Mesenchymal stem cell (in vitro differentiated cells and primary cell): ENCODE measurements at regions not wholly inside any gene's neighbourhood (a gene's known extent, or its start where the extent isn't known, plus 50 kb on each side); places are given as distances from the start of the nearest gene placed in this dataset.
"Not testable (repeated sequence)": the region's sequence is repeated elsewhere in the genome, so short reads cannot be mapped to it uniquely, and the experiment has no call there.

Experiments used
- DNase-seq: peaks from one replicate; pipeline ENCODE4 v3.0.0-alpha.2; 2013
- H2AFZ ChIP-seq: one replicate; pipeline ENCODE4 v1.6.1; 2013; ENCODE audit warnings: low read depth, mild to moderate bottlenecking, control low read depth, inconsistent platforms, low read length, moderate library complexity
- H2AK5ac ChIP-seq: 2 replicates; pipeline ENCODE4 v1.6.1; 2013; ENCODE audit warnings: low read length, moderate library complexity, mild to moderate bottlenecking, inconsistent platforms; ENCODE audit not compliant: severe bottlenecking
- H2BK120ac ChIP-seq: one replicate; pipeline ENCODE4 v1.6.1; 2013; ENCODE audit warnings: low read depth, mild to moderate bottlenecking, inconsistent platforms, low read length, moderate library complexity
- H2BK12ac ChIP-seq, 2 experiments: one replicate each; pipeline ENCODE4 v1.6.1; 2013; ENCODE audit warnings: inconsistent platforms in 2 of 2, low read length in 2 of 2, mild to moderate bottlenecking in 2 of 2, moderate library complexity in 2 of 2, control low read depth in 1 of 2
- H2BK15ac ChIP-seq: one replicate; pipeline ENCODE4 v1.6.1; 2013; ENCODE audit warnings: mild to moderate bottlenecking, low read depth, inconsistent platforms; ENCODE audit not compliant: poor library complexity, severe bottlenecking
- H2BK5ac ChIP-seq: 2 replicates; pipeline ENCODE4 v1.6.1; 2013; ENCODE audit warnings: low read depth, mild to moderate bottlenecking, low read length, control low read depth, inconsistent platforms; ENCODE audit not compliant: poor library complexity, severe bottlenecking
- H3K14ac ChIP-seq, 2 experiments: one replicate each; pipeline ENCODE4 v1.6.1; 2013; ENCODE audit warnings: inconsistent platforms in 2 of 2, low read length in 2 of 2, control low read depth in 1 of 2, mild to moderate bottlenecking in 1 of 2, moderate library complexity in 1 of 2
- H3K18ac ChIP-seq, 2 experiments: one replicate each; pipeline ENCODE4 v1.6.1; 2013; ENCODE audit warnings: inconsistent platforms in 2 of 2, low read length in 2 of 2, control low read depth in 1 of 2, low read depth in 1 of 2, mild to moderate bottlenecking in 1 of 2
- H3K23ac ChIP-seq, 2 experiments: one replicate each; pipeline ENCODE4 v1.6.1; 2013; ENCODE audit warnings: inconsistent platforms in 2 of 2, low read length in 2 of 2, mild to moderate bottlenecking in 2 of 2, moderate library complexity in 2 of 2, control low read depth in 1 of 2
- H3K27ac ChIP-seq: 2 replicates; pipeline ENCODE4 v1.5.1; 2013; ENCODE audit warnings: mild to moderate bottlenecking, moderate library complexity, low read length, control low read depth, inconsistent platforms; ENCODE audit not compliant: poor library complexity, severe bottlenecking
- H3K27me3 ChIP-seq, 2 experiments: 2 replicates each; pipeline versions ENCODE4 v1.6.1 to v1.7.0; 2013; ENCODE audit warnings: low read length in 2 of 2, mild to moderate bottlenecking in 2 of 2, moderate library complexity in 2 of 2, control low read depth in 1 of 2, inconsistent platforms in 1 of 2; ENCODE audit not compliant: control insufficient read depth in 1 of 2, insufficient read depth in 1 of 2
- H3K36me3 ChIP-seq, 2 experiments: 2 replicates each; pipeline versions ENCODE4 v1.6.1 to v1.7.0; 2013; ENCODE audit warnings: low read length in 2 of 2, control low read depth in 1 of 2, inconsistent platforms in 1 of 2, low read depth in 1 of 2, mild to moderate bottlenecking in 1 of 2; ENCODE audit not compliant: insufficient read depth in 2 of 2, control insufficient read depth in 1 of 2
- H3K4ac ChIP-seq, 2 experiments: one replicate each; pipeline ENCODE4 v1.6.1; 2013; ENCODE audit warnings: inconsistent platforms in 2 of 2, low read length in 2 of 2, mild to moderate bottlenecking in 2 of 2, moderate library complexity in 2 of 2, control low read depth in 1 of 2, low read depth in 1 of 2
- H3K4me1 ChIP-seq: 2 replicates; pipeline ENCODE4 v1.6.1; 2013; ENCODE audit warnings: low read depth, low read length, control low read depth; ENCODE audit not compliant: control insufficient read depth, insufficient read depth
- H3K4me2 ChIP-seq: 2 replicates; pipeline ENCODE4 v1.6.1; 2013; ENCODE audit warnings: low read length, mild to moderate bottlenecking, inconsistent platforms; ENCODE audit not compliant: poor library complexity, severe bottlenecking
- H3K4me3 ChIP-seq, 2 experiments: 2 replicates each; pipeline versions ENCODE4 v1.5.1 to v1.7.0; 2013; ENCODE audit warnings: low read length in 2 of 2, mild to moderate bottlenecking in 2 of 2, control low read depth in 1 of 2, low read depth in 1 of 2; ENCODE audit not compliant: insufficient read depth in 1 of 2
- H3K79me1 ChIP-seq: replicated peaks from 2 replicates; pipeline ENCODE4 v1.6.1; 2013; ENCODE audit warnings: mild to moderate bottlenecking, control low read depth, low read length, inconsistent platforms; ENCODE audit not compliant: poor library complexity, severe bottlenecking
- H3K9ac ChIP-seq: 2 replicates; pipeline ENCODE4 v1.7.0; 2013; ENCODE audit warnings: mild to moderate bottlenecking, low read length, moderate library complexity
- H3K9me3 ChIP-seq: 2 replicates; pipeline ENCODE4 v1.7.0; 2013; ENCODE audit warnings: mild to moderate bottlenecking, low read length; ENCODE audit not compliant: control insufficient read depth
- H4K8ac ChIP-seq: one replicate; pipeline ENCODE4 v1.6.1; 2013; ENCODE audit warnings: inconsistent platforms, mild to moderate bottlenecking, low read length, moderate library complexity
- H4K91ac ChIP-seq: one replicate; pipeline ENCODE4 v1.6.1; 2013; ENCODE audit warnings: mild to moderate bottlenecking, low read length, inconsistent platforms
- WGBS: methylation state at CpG from one replicate; pipeline ENCODE4 v1.1.7; 2013; ENCODE audit warnings: mixed read lengths; 5-methylcytosine and 5-hydroxymethylcytosine counted together

- H3K4ac ChIP-seq, H4K8ac ChIP-seq, H2BK120ac ChIP-seq, H3K36me3 ChIP-seq, H2AK5ac ChIP-seq, H2BK5ac ChIP-seq, H2BK15ac ChIP-seq, H3K79me1 ChIP-seq, H3K4me3 ChIP-seq, H2BK12ac ChIP-seq, H3K4me1 ChIP-seq, H3K23ac ChIP-seq, H3K27ac ChIP-seq, H3K9ac ChIP-seq, H4K91ac ChIP-seq, H3K18ac ChIP-seq, H3K4me2 ChIP-seq, H2AFZ ChIP-seq, H3K9me3 ChIP-seq, DNase-seq, H3K27me3 ChIP-seq, H3K14ac ChIP-seq: not testable (repeated sequence)
- WGBS, result 77% methylated on average over 7 of the region's 7 CpGs
Observed at GRCh38 chr5:50601576-50601975, 64.9 kb upstream of the PARP8 start.

- no peak overlapping the region for H4K91ac ChIP-seq
- H2AK5ac ChIP-seq, result no peak overlapping the region
- no peaks in the 10 kb centered on the region for H3K36me3 ChIP-seq
- no peak overlapping the region for H2AFZ ChIP-seq
- no peak overlapping the region for H2BK120ac ChIP-seq
- no peak overlapping the region for H3K27ac ChIP-seq
- H3K14ac ChIP-seq, result no peak overlapping the region
- DNase-seq, result no peak
- no peaks in the 10 kb centered on the region for H3K27me3 ChIP-seq
- no peak overlapping the region for H3K23ac ChIP-seq
- H3K4me2 ChIP-seq, result no peak overlapping the region
- no peak overlapping the region for H3K18ac ChIP-seq
- no peaks in the 10 kb centered on the region for H3K4me1 ChIP-seq
- no peak overlapping the region for H4K8ac ChIP-seq
- no peaks in the 10 kb centered on the region for H3K79me1 ChIP-seq
- WGBS, result 100% methylated on average over 1 of the region's 1 CpG
- H3K4ac ChIP-seq, result no peak overlapping the region
- no peak overlapping the region for H3K4me3 ChIP-seq
- H2BK5ac ChIP-seq, result no peak overlapping the region
- H3K9me3 ChIP-seq, result no peaks in the 10 kb centered on the region
- H2BK12ac ChIP-seq, result no peak overlapping the region
- H3K9ac ChIP-seq, result no peak overlapping the region
- H2BK15ac ChIP-seq, result no peak overlapping the region
Observed at GRCh38 chr5:50606179-50606578, 60.3 kb upstream of the PARP8 start.

- not testable (repeated sequence) for H3K79me1 ChIP-seq, H3K9ac ChIP-seq, H2BK15ac ChIP-seq, H3K4ac ChIP-seq, H3K9me3 ChIP-seq, H3K23ac ChIP-seq, H2AK5ac ChIP-seq, H2BK5ac ChIP-seq, H3K36me3 ChIP-seq, H4K8ac ChIP-seq, DNase-seq, H2BK120ac ChIP-seq, H3K27me3 ChIP-seq, H3K4me2 ChIP-seq, H4K91ac ChIP-seq, H3K18ac ChIP-seq, H3K4me1 ChIP-seq, H2BK12ac ChIP-seq, H3K4me3 ChIP-seq, H3K14ac ChIP-seq, H3K27ac ChIP-seq, H2AFZ ChIP-seq
- WGBS, result 92% methylated on average over 16 of the region's 17 CpGs
Observed at GRCh38 chr5:50607456-50607855, 59.0 kb upstream of the PARP8 start.

GRCh38 chr5:50607953-50608705 is 58.3 kb upstream of the PARP8 start:
- 85% methylated on average over 47 of the region's 49 CpGs for WGBS
- not testable (repeated sequence) for H2BK120ac ChIP-seq, H3K14ac ChIP-seq, H3K4ac ChIP-seq, DNase-seq, H3K9ac ChIP-seq, H3K4me1 ChIP-seq, H3K36me3 ChIP-seq, H3K79me1 ChIP-seq, H2BK5ac ChIP-seq, H2AFZ ChIP-seq, H3K9me3 ChIP-seq, H3K4me3 ChIP-seq, H3K23ac ChIP-seq, H3K27ac ChIP-seq, H3K18ac ChIP-seq, H3K4me2 ChIP-seq, H2AK5ac ChIP-seq, H4K91ac ChIP-seq, H3K27me3 ChIP-seq, H2BK12ac ChIP-seq, H4K8ac ChIP-seq, H2BK15ac ChIP-seq
